CD14-positive monocyte (primary cell): ENCODE measurements at regions not wholly inside any gene's neighbourhood (a gene's known extent, or its start where the extent isn't known, plus 50 kb on each side); places are given as distances from the start of the nearest gene placed in this dataset.

Source experiments
- DNase-seq, 3 donors: peaks; one replicate each; pipeline ENCODE4 v3.0.0-alpha.2; 2011 to 2022
- H2AFZ ChIP-seq: 2 replicates; pipeline ENCODE4 v1.6.0; 2012; ENCODE audit warnings: mild to moderate bottlenecking, low read depth, low read length, inconsistent platforms; ENCODE audit not compliant: insufficient read depth, poor library complexity, severe bottlenecking
- H3K27ac ChIP-seq, 2 donors: 1 replicate in 1 of 2; 2 replicates in 1 of 2; pipeline ENCODE4 v1.5.1; 2012 to 2013; ENCODE audit warnings: low read length in 2 of 2, control low read depth in 1 of 2, inconsistent platforms in 1 of 2, low read depth in 1 of 2, mild to moderate bottlenecking in 1 of 2
- H3K27me3 ChIP-seq, 2 donors: one replicate each; pipeline versions ENCODE4 v1.6.0 to v1.6.1; 2011 to 2013; ENCODE audit warnings: low read length in 2 of 2; ENCODE audit not compliant: control insufficient read depth in 2 of 2, insufficient read depth in 2 of 2
- H3K36me3 ChIP-seq, 2 donors: replicated peaks in 1 of 2; 1 replicate in 1 of 2; 2 replicates in 1 of 2; pipeline versions ENCODE4 v1.5.1 to v1.6.1; 2012 to 2013; ENCODE audit warnings: low read length in 2 of 2, control low read depth in 1 of 2, inconsistent platforms in 1 of 2, mild to moderate bottlenecking in 1 of 2; ENCODE audit not compliant: insufficient read depth in 2 of 2, control insufficient read depth in 1 of 2
- H3K4me1 ChIP-seq, 2 donors: 1 replicate in 1 of 2; 2 replicates in 1 of 2; pipeline versions ENCODE4 v1.5.1 to v1.6.1; 2012 to 2013; ENCODE audit warnings: low read length in 2 of 2, control low read depth in 1 of 2, inconsistent platforms in 1 of 2, mild to moderate bottlenecking in 1 of 2, moderate library complexity in 1 of 2; ENCODE audit not compliant: insufficient read depth in 2 of 2, control insufficient read depth in 1 of 2
- H3K4me2 ChIP-seq: replicated peaks from 2 replicates; pipeline ENCODE3; 2012; ENCODE audit warnings: low read length, moderate library complexity, mild to moderate bottlenecking; ENCODE audit not compliant: poor library complexity, severe bottlenecking; ENCODE audit errors: extremely low read depth
- H3K4me3 ChIP-seq, 3 experiments: fragments of 200-600 bp in 1 of 3; sonication (generic) in 1 of 3; replicated peaks in 1 of 3; 1 replicate in 2 of 3; 2 replicates in 1 of 3; pipeline ENCODE4 v1.5.1; 2011 to 2013; ENCODE audit warnings: low read length in 3 of 3, mild to moderate bottlenecking in 3 of 3, control low read depth in 2 of 3, low read depth in 2 of 3, inconsistent platforms in 1 of 3, moderate library complexity in 1 of 3
- H3K79me2 ChIP-seq: 2 replicates; pipeline ENCODE4 v1.6.0; 2012; ENCODE audit warnings: mild to moderate bottlenecking, control low read depth, inconsistent platforms, low read length, moderate library complexity; ENCODE audit not compliant: insufficient read depth
- H3K9ac ChIP-seq: 2 replicates; pipeline ENCODE4 v1.6.0; 2017; ENCODE audit warnings: low read length, mild to moderate bottlenecking; ENCODE audit not compliant: insufficient read depth, poor library complexity, severe bottlenecking
- H3K9me3 ChIP-seq, 2 donors: replicated peaks in 1 of 2; 1 replicate in 1 of 2; 2 replicates in 1 of 2; pipeline versions ENCODE4 v1.5.1 to v1.6.1; 2012 to 2013; ENCODE audit warnings: low read length in 2 of 2, control low read depth in 1 of 2; ENCODE audit not compliant: control insufficient read depth in 1 of 2, insufficient read depth in 1 of 2
- H4K20me1 ChIP-seq: 2 replicates; pipeline ENCODE4 v1.6.0; 2012; ENCODE audit warnings: mild to moderate bottlenecking, low read length, control low read depth, moderate library complexity; ENCODE audit not compliant: insufficient read depth
- H3K27ac Mint-ChIP-seq, 7 donors: one replicate each; pipeline ENCODE4 v1.8.0; 2020; ENCODE audit warnings: mild to moderate bottlenecking in 7 of 7, mixed read lengths in 7 of 7, moderate library complexity in 6 of 7, inconsistent platforms in 2 of 7
- H3K27me3 Mint-ChIP-seq, 3 donors: one replicate each; pipeline ENCODE4 v1.8.0; 2021 to 2022; ENCODE audit warnings: low read depth in 3 of 3, mild to moderate bottlenecking in 3 of 3, mixed read lengths in 3 of 3, moderate library complexity in 3 of 3, inconsistent platforms in 1 of 3
- H3K36me3 Mint-ChIP-seq, 2 donors: one replicate each; pipeline ENCODE4 v1.8.0; 2020; ENCODE audit warnings: mixed read lengths in 2 of 2, inconsistent platforms in 1 of 2, mild to moderate bottlenecking in 1 of 2
- H3K4me1 Mint-ChIP-seq: one replicate; pipeline ENCODE4 v1.8.0; 2020; ENCODE audit warnings: mild to moderate bottlenecking, mixed read lengths
- H3K4me3 Mint-ChIP-seq, 2 donors: one replicate each; pipeline ENCODE4 v1.8.0; 2020; ENCODE audit warnings: mild to moderate bottlenecking in 2 of 2, mixed read lengths in 2 of 2, moderate library complexity in 1 of 2
- H3K9me3 Mint-ChIP-seq, 7 donors: one replicate each; pipeline ENCODE4 v1.8.0; 2020 to 2022; ENCODE audit warnings: mixed read lengths in 7 of 7, mild to moderate bottlenecking in 6 of 7, moderate library complexity in 6 of 7, inconsistent platforms in 2 of 7
- CTCF ChIP-seq: fragments of 200-600 bp; IDR thresholded peaks from one replicate; pipeline ENCODE4 v1.8.0; 2022; ENCODE audit warnings: antibody characterized with exemption, mild to moderate bottlenecking
- WGBS: methylation state at CpG from one replicate; pipeline ENCODE4 v1.1.5; 2013; ENCODE audit warnings: missing lambda C conversion rate; ENCODE audit not compliant: insufficient coverage; 5-methylcytosine and 5-hydroxymethylcytosine counted together
- intact Hi-C, 2 donors: fragments of 100-400 bp; cut with micrococcal nuclease; formaldehyde crosslinking; loops; one replicate each; pipeline versions ENCODE4 v1.15.0 to v1.15.1; 2023

- no peak overlapping the region for H2AFZ ChIP-seq
- DNase-seq = no peak
- no peaks in the 10 kb centered on the region for H3K9me3 Mint-ChIP-seq
- H3K27ac Mint-ChIP-seq = no peak overlapping the region
- H3K9me3 ChIP-seq = no peaks in the 10 kb centered on the region
- H3K9ac ChIP-seq = no peak overlapping the region
- no peak overlapping the region for H3K4me3 Mint-ChIP-seq
- no peaks in the 10 kb centered on the region for H3K4me1 ChIP-seq
- peaks cover 9 to 14% (median 9%) of the 10 kb centered on the region in 3 donors for H3K27me3 Mint-ChIP-seq
- intact Hi-C loops = no loop called here
- 100% methylated on average over 2 of the region's 3 CpGs for WGBS
- H3K4me3 ChIP-seq = no peak overlapping the region
- no peaks in the 10 kb centered on the region for H3K4me1 Mint-ChIP-seq
- no peaks in the 10 kb centered on the region for H3K36me3 Mint-ChIP-seq
- no peaks in the 10 kb centered on the region for H3K79me2 ChIP-seq
- H3K27me3 ChIP-seq = peaks cover 2 to 6% of the 10 kb centered on the region in 2 donors
- no peak for TF ChIP-seq CTCF
- no peaks in the 10 kb centered on the region for H4K20me1 ChIP-seq
- H3K36me3 ChIP-seq = no peaks in the 10 kb centered on the region
- no peak overlapping the region for H3K27ac ChIP-seq
- no peak overlapping the region for H3K4me2 ChIP-seq
Measured at GRCh38 chr13:97136418-97136817, 85.7 kb upstream of the MBNL2 start.

GRCh38 chr13:97139691-97140090, 82.4 kb upstream of the MBNL2 start:
- no peaks in the 10 kb centered on the region for H3K9me3 ChIP-seq
- intact Hi-C loops = no loop called here
- Mint-ChIP-seq H3K4me3 (no peak overlapping the region), H3K9me3 (no peaks in the 10 kb centered on the region), H3K27ac (no peak overlapping the region), H3K27me3 (peaks cover 7 to 21% (median 18%) of the 10 kb centered on the region in 3 donors), H3K36me3 (no peaks in the 10 kb centered on the region), H3K4me1 (peaks cover 3% of the 10 kb centered on the region)
- H3K9ac ChIP-seq = no peak overlapping the region
- no peak overlapping the region for H3K27ac ChIP-seq
- no peak for DNase-seq
- WGBS = 100% methylated on average over 2 of the region's 3 CpGs
- H3K4me2 ChIP-seq = no peak overlapping the region
- TF ChIP-seq CTCF = no peak
- no peak overlapping the region for H3K4me3 ChIP-seq
- H2AFZ ChIP-seq = no peak overlapping the region
- H3K36me3 ChIP-seq = no peaks in the 10 kb centered on the region
- H3K27me3 ChIP-seq = peaks cover 7 to 12% of the 10 kb centered on the region in 2 donors
- no peaks in the 10 kb centered on the region for H4K20me1 ChIP-seq
- H3K79me2 ChIP-seq = no peaks in the 10 kb centered on the region
- H3K4me1 ChIP-seq = no peaks in the 10 kb centered on the region
